AG04450 (cell line): ENCODE measurements at regions not wholly inside any gene's neighbourhood (a gene's known extent, or its start where the extent isn't known, plus 50 kb on each side); places are given as distances from the start of the nearest gene placed in this dataset.

Source experiments
- CTCF ChIA-PET: fragments of 300-600, 350-600 bp; formaldehyde crosslinking; extraction: SDS; loops from one replicate; lab custom pipeline; 2022; ENCODE audit warnings: antibody characterized with exemption, inconsistent platforms; lab: Charles Lee
- POLR2A ChIA-PET: fragments of 350-600 bp; formaldehyde crosslinking; extraction: SDS; loops from one replicate; lab custom pipeline; 2021; ENCODE audit warnings: antibody characterized with exemption, inconsistent platforms; lab: Yijun Ruan, JAX
- DNase-seq: peaks from one replicate; pipeline ENCODE4 v3.0.0-alpha.2; 2011; ENCODE audit warnings: low read depth, low spot score
- H3K27ac ChIP-seq: one replicate; pipeline ENCODE4 v1.5.1; 2012; ENCODE audit warnings: low read depth, low read length, control low read depth
- H3K27me3 ChIP-seq: one replicate; pipeline ENCODE4 v1.6.0; 2012; ENCODE audit warnings: low read length; ENCODE audit not compliant: control insufficient read depth, insufficient read depth
- H3K4me3 ChIP-seq: 2 replicates; pipeline ENCODE4 v1.5.1; 2011; ENCODE audit warnings: mild to moderate bottlenecking, low read depth, low read length, control low read depth
- H3K9me3 ChIP-seq: 2 replicates; pipeline ENCODE4 v1.5.1; 2012; ENCODE audit warnings: low read length; ENCODE audit not compliant: control insufficient read depth, insufficient read depth
- TF ChIP-seq, protein P1 (sequence below): IDR thresholded peaks from 2 replicates; pipeline ENCODE4 v1.5.1; 2011; ENCODE audit warnings: low read depth, low read length, control low read depth, inconsistent platforms

DNA sequence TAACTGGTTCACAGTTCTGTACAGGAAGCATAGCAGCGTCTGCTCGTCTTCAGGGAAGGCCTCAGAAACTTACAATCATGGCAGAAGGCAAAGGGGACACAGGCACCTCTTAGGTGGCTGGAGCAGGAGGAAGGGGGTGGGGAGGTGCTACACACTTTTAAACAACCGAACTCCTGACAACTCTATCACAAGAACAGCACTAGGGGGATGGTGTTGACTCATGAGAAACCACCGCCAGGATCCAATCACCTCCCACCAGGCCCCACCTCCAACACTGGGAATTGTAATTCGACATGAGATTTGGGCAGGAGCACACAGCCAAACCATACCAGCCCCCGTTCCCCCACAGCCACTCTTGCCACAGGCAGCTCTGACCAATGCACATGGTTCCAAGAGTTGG lies 306.3 kb upstream of the POU3F1 start:
- Histone ChIP-seq H3K9me3 (no peaks in the 10 kb centered on the region), H3K27ac (no peak overlapping the region), H3K27me3 (no peaks in the 10 kb centered on the region), H3K4me3 (no peak overlapping the region)
- TF ChIP-seq, protein P1, sequence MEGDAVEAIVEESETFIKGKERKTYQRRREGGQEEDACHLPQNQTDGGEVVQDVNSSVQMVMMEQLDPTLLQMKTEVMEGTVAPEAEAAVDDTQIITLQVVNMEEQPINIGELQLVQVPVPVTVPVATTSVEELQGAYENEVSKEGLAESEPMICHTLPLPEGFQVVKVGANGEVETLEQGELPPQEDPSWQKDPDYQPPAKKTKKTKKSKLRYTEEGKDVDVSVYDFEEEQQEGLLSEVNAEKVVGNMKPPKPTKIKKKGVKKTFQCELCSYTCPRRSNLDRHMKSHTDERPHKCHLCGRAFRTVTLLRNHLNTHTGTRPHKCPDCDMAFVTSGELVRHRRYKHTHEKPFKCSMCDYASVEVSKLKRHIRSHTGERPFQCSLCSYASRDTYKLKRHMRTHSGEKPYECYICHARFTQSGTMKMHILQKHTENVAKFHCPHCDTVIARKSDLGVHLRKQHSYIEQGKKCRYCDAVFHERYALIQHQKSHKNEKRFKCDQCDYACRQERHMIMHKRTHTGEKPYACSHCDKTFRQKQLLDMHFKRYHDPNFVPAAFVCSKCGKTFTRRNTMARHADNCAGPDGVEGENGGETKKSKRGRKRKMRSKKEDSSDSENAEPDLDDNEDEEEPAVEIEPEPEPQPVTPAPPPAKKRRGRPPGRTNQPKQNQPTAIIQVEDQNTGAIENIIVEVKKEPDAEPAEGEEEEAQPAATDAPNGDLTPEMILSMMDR, result no peak
- CTCF ChIA-PET, result no interaction called here
- POLR2A ChIA-PET, result no interaction called here
- DNase-seq, result no peak

DNA sequence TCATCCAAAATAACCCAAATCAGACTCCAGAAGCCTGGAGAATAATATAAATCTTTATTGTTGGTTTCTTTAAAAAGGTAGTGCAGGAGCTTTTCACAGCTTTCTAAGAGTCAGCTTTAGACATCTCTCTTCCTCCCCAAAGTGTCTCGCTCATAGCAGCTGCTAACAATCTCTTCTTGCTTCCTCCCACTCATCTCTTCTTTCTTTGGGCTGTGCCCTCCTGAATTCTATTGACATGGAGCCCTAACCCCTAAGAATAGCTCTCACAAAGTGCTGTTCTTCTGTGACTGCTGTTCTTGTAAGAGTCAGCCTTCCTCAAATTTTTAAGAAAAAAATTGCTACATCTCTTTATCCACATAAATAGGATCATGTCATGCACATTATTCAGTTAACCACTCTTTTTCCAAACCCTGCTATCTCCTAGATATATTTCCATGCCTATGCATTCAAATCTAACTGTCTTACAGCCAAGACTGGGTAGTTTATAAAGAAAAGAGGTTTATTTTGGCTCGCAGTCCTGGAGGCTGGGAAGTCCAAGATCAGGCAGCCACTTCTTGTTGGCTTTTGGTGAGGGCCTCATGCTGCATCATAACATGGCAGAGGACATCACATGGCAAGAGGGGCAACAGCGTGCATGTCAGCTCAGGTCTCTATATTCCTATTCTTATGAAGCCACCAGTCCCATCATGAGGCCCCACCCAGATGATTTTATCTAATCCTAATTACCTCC lies 301.0 kb upstream of the POU3F1 start:
- H3K27me3 ChIP-seq, result no peaks in the 10 kb centered on the region
- no peak for DNase-seq
- no peak overlapping the region for H3K27ac ChIP-seq
- no peak overlapping the region for H3K4me3 ChIP-seq
- ChIA-PET CTCF (no interaction called here), POLR2A (no interaction called here)
- H3K9me3 ChIP-seq, result no peaks in the 10 kb centered on the region
- TF ChIP-seq, protein P1, result no peak

DNA sequence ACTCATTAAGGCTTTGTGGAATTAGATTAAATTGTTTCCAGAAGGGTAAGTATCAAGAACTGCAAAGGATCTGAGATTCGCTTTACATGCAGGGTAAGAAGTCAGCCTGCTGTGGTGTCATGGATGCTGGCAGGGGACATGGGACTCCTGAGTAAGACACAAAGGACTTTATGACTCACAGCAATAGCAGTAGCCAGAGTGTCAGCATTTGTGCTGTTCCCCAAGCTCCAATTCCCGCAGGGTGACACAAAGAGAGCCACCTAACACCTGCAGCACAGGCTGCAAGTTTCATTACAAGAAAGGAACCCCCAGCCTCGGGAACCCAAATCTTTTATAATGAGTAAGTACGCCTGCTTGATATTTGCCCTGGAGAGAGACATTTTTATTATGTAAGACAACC lies 298.1 kb upstream of the POU3F1 start:
- H3K9me3 ChIP-seq, result no peaks in the 10 kb centered on the region
- POLR2A ChIA-PET, result no interaction called here
- no peaks in the 10 kb centered on the region for H3K27me3 ChIP-seq
- no peak overlapping the region for H3K27ac ChIP-seq
- TF ChIP-seq, protein P1, result no peak
- CTCF ChIA-PET, result no interaction called here
- no peak overlapping the region for H3K4me3 ChIP-seq
- DNase-seq, result no peak

DNA sequence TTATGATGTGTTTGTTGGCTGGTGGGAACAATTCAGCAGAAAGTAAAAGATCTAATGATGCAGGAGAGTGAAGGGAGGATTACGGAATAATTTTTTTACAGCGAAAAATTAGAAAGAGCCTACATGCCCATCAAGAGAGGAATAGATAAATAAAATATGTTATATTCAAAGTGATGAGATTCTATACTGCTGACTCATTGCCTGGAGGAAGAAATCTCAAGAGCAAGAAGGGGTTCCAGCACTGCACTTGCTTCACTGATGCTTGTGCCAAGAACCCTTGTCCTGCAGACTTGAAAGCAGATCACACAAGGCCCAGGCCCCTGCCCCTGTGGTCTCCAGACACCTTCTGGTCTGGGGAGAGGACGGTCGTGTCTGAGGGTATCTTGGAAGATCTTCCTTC lies 295.1 kb upstream of the POU3F1 start:
- no peaks in the 10 kb centered on the region for H3K9me3 ChIP-seq
- H3K4me3 ChIP-seq, result no peak overlapping the region
- no peak for DNase-seq
- TF ChIP-seq, protein P1, result no peak
- POLR2A ChIA-PET, result no interaction called here
- no peak overlapping the region for H3K27ac ChIP-seq
- no peaks in the 10 kb centered on the region for H3K27me3 ChIP-seq
- CTCF ChIA-PET, result no interaction called here

DNA sequence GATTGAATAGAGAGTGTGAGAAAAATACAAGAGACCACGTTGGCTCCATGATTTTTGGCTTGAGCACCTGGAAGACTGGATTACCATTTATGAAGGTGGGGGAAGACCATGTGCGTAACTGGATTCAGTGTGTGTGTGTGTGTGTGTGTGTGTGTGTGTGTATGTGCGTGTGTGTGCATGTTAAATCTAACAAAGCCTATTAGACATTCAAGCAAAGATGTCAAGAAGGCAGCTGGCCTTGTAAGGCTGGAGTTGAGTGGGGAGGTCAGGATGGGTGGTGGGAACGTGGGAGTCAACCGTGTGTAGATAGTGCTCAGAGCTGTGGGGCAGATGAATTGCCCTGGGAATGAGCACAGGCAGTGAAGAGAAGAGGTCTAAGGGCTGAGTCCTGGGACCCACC lies 293.8 kb upstream of the POU3F1 start:
- no peaks in the 10 kb centered on the region for H3K9me3 ChIP-seq
- POLR2A ChIA-PET, result no interaction called here
- DNase-seq, result no peak
- no peaks in the 10 kb centered on the region for H3K27me3 ChIP-seq
- TF ChIP-seq, protein P1, result no peak
- CTCF ChIA-PET, result no interaction called here
- no peak overlapping the region for H3K27ac ChIP-seq
- no peak overlapping the region for H3K4me3 ChIP-seq
